ENCODE measurements at regions not wholly inside any gene's neighbourhood (a gene's known extent, or its start where the extent isn't known, plus 50 kb on each side); places are given as distances from the start of the nearest gene placed in this dataset.
"Not testable (repeated sequence)": the region's sequence is repeated elsewhere in the genome, so short reads cannot be mapped to it uniquely, and the experiment has no call there.

- H3K27me3 ChIP-seq (ENCODE audit: insufficient read depth, low read depth): no peaks in the 10 kb centered on the region
- H3K9ac ChIP-seq: no peak overlapping the region
- no peak overlapping the region for H3K4me3 ChIP-seq (IDR thresholded peaks at IDR 0.05; ENCODE audit: insufficient read depth, low read depth, low read length)
Observed at GRCh38 chr16:65235339-65236177, 113.7 kb upstream of the CDH11 start.

GRCh38 chr16:65234721-65235320 is 113.0 kb upstream of the CDH11 start:
- H4K20me1 ChIP-seq (ENCODE audit: insufficient read depth); H3K27me3 ChIP-seq (ENCODE audit: insufficient read depth, low read depth); H3K27ac ChIP-seq; H3K4me2 ChIP-seq; H3K36me3 ChIP-seq (ENCODE audit: insufficient read depth); H3K4me1 ChIP-seq (ENCODE audit: low read depth, poor library complexity, severe bottlenecking); H3K79me2 ChIP-seq (ENCODE audit: insufficient read depth, low read depth); H2AFZ ChIP-seq (ENCODE audit: low read depth); H3K4me3 ChIP-seq (IDR thresholded peaks at IDR 0.05; ENCODE audit: insufficient read depth, low read depth, low read length); H3K9ac ChIP-seq: not testable (repeated sequence)

More at GRCh38 chr16:65235339-65236177, 113.7 kb upstream of the CDH11 start:
- no peaks in the 10 kb centered on the region for H3K36me3 ChIP-seq (ENCODE audit: insufficient read depth)
- TF ChIP-seq CTCF (conservative IDR thresholded peaks at IDR 0.05; ENCODE audit: low read depth, low read length): no peak
- no peaks in the 10 kb centered on the region for H3K4me1 ChIP-seq (ENCODE audit: low read depth, poor library complexity, severe bottlenecking)
- no peak overlapping the region for H3K27ac ChIP-seq
- no peaks in the 10 kb centered on the region for H4K20me1 ChIP-seq (ENCODE audit: insufficient read depth)
- H3K79me2 ChIP-seq (ENCODE audit: insufficient read depth, low read depth): no peaks in the 10 kb centered on the region
- no peak overlapping the region for H2AFZ ChIP-seq (ENCODE audit: low read depth)
- H3K4me2 ChIP-seq: no peak overlapping the region

- TF ChIP-seq CTCF (conservative IDR thresholded peaks at IDR 0.05; ENCODE audit: low read depth, low read length): no peak
- Histone ChIP-seq H3K27ac (no peak overlapping the region), H3K4me2 (no peak overlapping the region)
Observed at GRCh38 chr16:65229191-65229662, 107.4 kb upstream of the CDH11 start.

GRCh38 chr16:65227150-65227835 is 105.4 kb upstream of the CDH11 start:
- no peak overlapping the region for H3K4me2 ChIP-seq
- no peaks in the 10 kb centered on the region for H4K20me1 ChIP-seq (ENCODE audit: insufficient read depth)
- no peaks in the 10 kb centered on the region for H3K4me1 ChIP-seq (ENCODE audit: low read depth, poor library complexity, severe bottlenecking)
- H3K36me3 ChIP-seq (ENCODE audit: insufficient read depth): no peaks in the 10 kb centered on the region
- H3K27ac ChIP-seq: no peak overlapping the region
- H2AFZ ChIP-seq (ENCODE audit: low read depth): no peak overlapping the region
- no peaks in the 10 kb centered on the region for H3K27me3 ChIP-seq (ENCODE audit: insufficient read depth, low read depth)
- H3K4me3 ChIP-seq (IDR thresholded peaks at IDR 0.05; ENCODE audit: insufficient read depth, low read depth, low read length): no peak overlapping the region
- H3K9ac ChIP-seq: no peak overlapping the region
- no peaks in the 10 kb centered on the region for H3K79me2 ChIP-seq (ENCODE audit: insufficient read depth, low read depth)
- no peak for TF ChIP-seq CTCF (conservative IDR thresholded peaks at IDR 0.05; ENCODE audit: low read depth, low read length)

More at GRCh38 chr16:65229191-65229662, 107.4 kb upstream of the CDH11 start:
- no peak overlapping the region for H3K9ac ChIP-seq
- no peaks in the 10 kb centered on the region for H3K36me3 ChIP-seq (ENCODE audit: insufficient read depth)
- H3K4me1 ChIP-seq (ENCODE audit: low read depth, poor library complexity, severe bottlenecking): no peaks in the 10 kb centered on the region
- no peaks in the 10 kb centered on the region for H4K20me1 ChIP-seq (ENCODE audit: insufficient read depth)
- no peak overlapping the region for H3K4me3 ChIP-seq (IDR thresholded peaks at IDR 0.05; ENCODE audit: insufficient read depth, low read depth, low read length)
- H3K79me2 ChIP-seq (ENCODE audit: insufficient read depth, low read depth): no peaks in the 10 kb centered on the region
- H3K27me3 ChIP-seq (ENCODE audit: insufficient read depth, low read depth): no peaks in the 10 kb centered on the region
- H2AFZ ChIP-seq (ENCODE audit: low read depth): no peak overlapping the region
